ENCODE measurements at regions not wholly inside any gene's neighbourhood (a gene's known extent, or its start where the extent isn't known, plus 50 kb on each side); places are given as distances from the start of the nearest gene placed in this dataset.
A peak's percentile ranks its signal among the peaks of the same experiment; 100 is the strongest.

- H3K36me3 ChIP-seq (replicated peaks in 1 of 2): no peaks in the 10 kb centered on the region
- no peaks in the 10 kb centered on the region for H3K27me3 ChIP-seq
- H3K4me1 ChIP-seq (replicated peaks in 1 of 2): no peaks in the 10 kb centered on the region
- 77 to 91% (median 85%) methylated on average over 8 of the region's 8 CpGs for WGBS, 4 donors
- TF ChIP-seq POLR2A (IDR thresholded peaks at IDR 0.05) (no peak), CTCF (IDR thresholded peaks at IDR 0.05) (no peak)
- intact Hi-C loops (cut with DNase I): no loop called here
- DNase-seq: peak in 1 of 7 donors; percentile 28
- H3K4me3 ChIP-seq: no peak overlapping the region
- H3K27ac ChIP-seq: no peak overlapping the region
- H3K9me3 ChIP-seq (replicated peaks in 1 of 3): no peaks in the 10 kb centered on the region
Observed at GRCh38 chr9:16276866-16277265, 593.6 kb downstream of the BNC2 start.

GRCh38 chr9:16277471-16277960 lies 593.0 kb downstream of the BNC2 start:
- H3K27ac ChIP-seq: no peak overlapping the region
- intact Hi-C loops (cut with DNase I): no loop called here

GRCh38 chr9:16278326-16278999 lies 592.0 kb downstream of the BNC2 start:
- intact Hi-C loops (cut with DNase I): no loop called here
- WGBS, 4 donors: 82 to 87% (median 83%) methylated on average over 13 of the region's 13 CpGs
- H3K36me3 ChIP-seq (replicated peaks in 1 of 2): no peaks in the 10 kb centered on the region
- no peak overlapping the region for H3K4me3 ChIP-seq
- H3K4me1 ChIP-seq (replicated peaks in 1 of 2): no peaks in the 10 kb centered on the region
- TF ChIP-seq POLR2A (IDR thresholded peaks at IDR 0.05): no peak
- TF ChIP-seq CTCF (IDR thresholded peaks at IDR 0.05): no peak
- no peaks in the 10 kb centered on the region for H3K27me3 ChIP-seq
- H3K9me3 ChIP-seq (replicated peaks in 1 of 3): no peaks in the 10 kb centered on the region
- H3K27ac ChIP-seq: no peak overlapping the region
- peak in 1 of 7 donors; percentile 40 for DNase-seq

More at GRCh38 chr9:16277471-16277960, 593.0 kb downstream of the BNC2 start:
- H3K36me3 ChIP-seq (replicated peaks in 1 of 2): no peaks in the 10 kb centered on the region
- no peaks in the 10 kb centered on the region for H3K4me1 ChIP-seq (replicated peaks in 1 of 2)
- DNase-seq: peak in 1 of 7 donors; percentile 25
- no peaks in the 10 kb centered on the region for H3K9me3 ChIP-seq (replicated peaks in 1 of 3)
- no peak for TF ChIP-seq CTCF (IDR thresholded peaks at IDR 0.05)
- no peak for TF ChIP-seq POLR2A (IDR thresholded peaks at IDR 0.05)
- H3K4me3 ChIP-seq: no peak overlapping the region
- no peaks in the 10 kb centered on the region for H3K27me3 ChIP-seq
- 83 to 93% (median 84%) methylated on average over 8 of the region's 8 CpGs for WGBS, 4 donors

GRCh38 chr9:16281707-16282106 lies 588.8 kb downstream of the BNC2 start:
- Histone ChIP-seq H3K4me3 (no peak overlapping the region), H3K27me3 (no peaks in the 10 kb centered on the region), H3K27ac (no peak overlapping the region), H3K9me3 (replicated peaks in 1 of 3) (no peaks in the 10 kb centered on the region), H3K4me1 (replicated peaks in 1 of 2) (no peaks in the 10 kb centered on the region), H3K36me3 (replicated peaks in 1 of 2) (no peaks in the 10 kb centered on the region)
- intact Hi-C loops (cut with DNase I): no loop called here
- WGBS, 4 donors: 84 to 88% (median 88%) methylated on average over 5 of the region's 5 CpGs
- DNase-seq: peak in 1 of 7 donors; percentile 6
- TF ChIP-seq CTCF (IDR thresholded peaks at IDR 0.05): no peak
- TF ChIP-seq POLR2A (IDR thresholded peaks at IDR 0.05): no peak

Measured in adrenal gland (tissue), 9 donors.